ENCODE measurements at regions not wholly inside any gene's neighbourhood (a gene's known extent, or its start where the extent isn't known, plus 50 kb on each side); places are given as distances from the start of the nearest gene placed in this dataset.

GRCh38 chr12:53808023-53808705, 56.4 kb upstream of the CISTR start (continued):
- no peak for TF ChIP-seq NR2F6 (IDR thresholded peaks at IDR 0.05)
- peak; percentile 51; the same call in 1 of the 2 replicates for TF ChIP-seq NR2F6 (CRISPR knock-in tag; IDR thresholded peaks at IDR 0.05)
- TF ChIP-seq BCL6 (CRISPR knock-in tag; IDR thresholded peaks at IDR 0.05) = peak; percentile 97
- TF ChIP-seq TP53 (CRISPR knock-in tag; conservative IDR thresholded peaks at IDR 0.05) = no peak
- no peak for TF ChIP-seq ZNF784 (CRISPR knock-in tag; IDR thresholded peaks at IDR 0.05; ENCODE audit: borderline replicate concordance)
- 0 out of 4 replicates have a peak, but pooled peaks of 1 of the 2 experiments have one; percentile 23 for TF ChIP-seq NR2F1 (CRISPR knock-in tag; IDR thresholded peaks at IDR 0.05)
- TF ChIP-seq CHCHD3 (CRISPR knock-in tag; IDR thresholded peaks at IDR 0.05) = no peak
- TF ChIP-seq HINFP (CRISPR knock-in tag; IDR thresholded peaks at IDR 0.05; ENCODE audit: low read depth) = no peak
- no peak for TF ChIP-seq TARDBP (CRISPR knock-in tag; IDR thresholded peaks at IDR 0.05)
- TF ChIP-seq SP5 (CRISPR knock-in tag; IDR thresholded peaks at IDR 0.05; ENCODE audit: borderline replicate concordance, low read depth) = no peak
- TF ChIP-seq MAZ (IDR thresholded peaks at IDR 0.05; ENCODE audit: borderline replicate concordance, low read depth, low read length) = no peak
- no peak for TF ChIP-seq MAZ (CRISPR knock-in tag; IDR thresholded peaks at IDR 0.05; ENCODE audit: low read depth)
- TF ChIP-seq GATAD2A (CRISPR knock-in tag; IDR thresholded peaks at IDR 0.05) = peak; percentile 32; the same call in 1 of the 2 replicates
- no peak for TF ChIP-seq MAFG (CRISPR knock-in tag; IDR thresholded peaks at IDR 0.05)
- no peak for TF ChIP-seq SRSF1 (optimal IDR thresholded peaks at IDR 0.05; ENCODE audit: low read depth, low read length)
- peak; percentile 64; the same call in 1 of the 2 replicates for TF ChIP-seq ZNF644 (CRISPR knock-in tag; IDR thresholded peaks at IDR 0.05; ENCODE audit: low read depth)
- TF ChIP-seq SMAD9 (CRISPR knock-in tag; IDR thresholded peaks at IDR 0.05) = no peak
- no peak for TF ChIP-seq NR0B2 (CRISPR knock-in tag; IDR thresholded peaks at IDR 0.05)
- 0 out of 2 replicates have a peak, but pooled peaks have one; percentile 27 for TF ChIP-seq FOXA3 (CRISPR knock-in tag; IDR thresholded peaks at IDR 0.05)
- no peak for TF ChIP-seq ATAD3A (CRISPR knock-in tag; IDR thresholded peaks at IDR 0.05)
- TF ChIP-seq MXD3 (CRISPR knock-in tag; IDR thresholded peaks at IDR 0.05) = no peak
- TF ChIP-seq XBP1 (CRISPR knock-in tag; IDR thresholded peaks at IDR 0.05) = no peak
- no peak for TF ChIP-seq ZNF766 (CRISPR knock-in tag; IDR thresholded peaks at IDR 0.05; ENCODE audit: borderline replicate concordance)
- no peak for TF ChIP-seq FIP1L1 (IDR thresholded peaks at IDR 0.05; ENCODE audit: borderline replicate concordance, insufficient read depth, low read depth, low read length)
- no peak for TF ChIP-seq THAP7 (CRISPR knock-in tag; IDR thresholded peaks at IDR 0.05)
- TF ChIP-seq ZNF512 (CRISPR knock-in tag; IDR thresholded peaks at IDR 0.05) = no peak

All from HepG2 (cell line).